Left ventricle myocardium inferior (tissue), 1 donor: ENCODE measurements at regions not wholly inside any gene's neighbourhood (a gene's known extent, or its start where the extent isn't known, plus 50 kb on each side); places are given as distances from the start of the nearest gene placed in this dataset.

Experiments
- DNase-seq: peaks from one replicate; pipeline ENCODE4 v3.0.0-alpha.2; 2020
- H3K27ac ChIP-seq: fragments of 200-600 bp; replicated peaks from 2 replicates; pipeline ENCODE4 v1.8.0; 2021
- H3K27me3 ChIP-seq: fragments of 200-600 bp; 2 replicates; pipeline ENCODE4 v1.8.0; 2021; ENCODE audit warnings: low read depth
- H3K36me3 ChIP-seq: fragments of 200-600 bp; 2 replicates; pipeline ENCODE4 v1.8.0; 2021
- H3K4me1 ChIP-seq: fragments of 200-600 bp; 2 replicates; pipeline ENCODE4 v1.8.0; 2021
- H3K4me3 ChIP-seq: fragments of 200-600 bp; 2 replicates; pipeline ENCODE4 v1.8.0; 2021; ENCODE audit warnings: mild to moderate bottlenecking, moderate library complexity
- H3K9me3 ChIP-seq: fragments of 200-600 bp; replicated peaks from 2 replicates; pipeline ENCODE4 v1.8.0; 2021
- CTCF ChIP-seq: fragments of 200-600 bp; IDR thresholded peaks from 2 replicates; pipeline ENCODE4 v1.8.0; 2021; ENCODE audit warnings: antibody characterized with exemption, mild to moderate bottlenecking, borderline replicate concordance
- intact Hi-C: fragments of 100-400 bp; cut with micrococcal nuclease; formaldehyde crosslinking; loops from one replicate; pipeline ENCODE4 v1.11.0; 2022
- donor health status: DM: no; HTN: yes; CAD: no; lungs with severe emphysema.

- no peak for DNase-seq
- H3K27me3 ChIP-seq = peaks cover 12% of the 10 kb centered on the region
- no peaks in the 10 kb centered on the region for H3K36me3 ChIP-seq
- H3K4me3 ChIP-seq = no peak overlapping the region
- intact Hi-C loops = no loop called here
- H3K27ac ChIP-seq = no peak overlapping the region
- TF ChIP-seq CTCF = no peak
- no peaks in the 10 kb centered on the region for H3K9me3 ChIP-seq
- no peaks in the 10 kb centered on the region for H3K4me1 ChIP-seq
Observed at GRCh38 chr17:14442798-14443528, 142.1 kb downstream of the HS3ST3B1 start.

GRCh38 chr17:14437176-14437575 lies 136.3 kb downstream of the HS3ST3B1 start:
- Histone ChIP-seq H3K27me3 (peaks cover 7% of the 10 kb centered on the region), H3K36me3 (no peaks in the 10 kb centered on the region), H3K4me1 (no peaks in the 10 kb centered on the region), H3K9me3 (no peaks in the 10 kb centered on the region), H3K27ac (no peak overlapping the region), H3K4me3 (no peak overlapping the region)
- intact Hi-C loops = no loop called here
- no peak for TF ChIP-seq CTCF
- DNase-seq = no peak

- H3K4me3 ChIP-seq = no peak overlapping the region
Observed at GRCh38 chr17:14436266-14436665, 135.4 kb downstream of the HS3ST3B1 start.

GRCh38 chr17:14434506-14434905 lies 133.6 kb downstream of the HS3ST3B1 start:
- Histone ChIP-seq H3K9me3 (no peaks in the 10 kb centered on the region), H3K36me3 (no peaks in the 10 kb centered on the region), H3K27ac (no peak overlapping the region), H3K4me1 (no peaks in the 10 kb centered on the region), H3K27me3 (peaks cover 7% of the 10 kb centered on the region), H3K4me3 (no peak overlapping the region)
- no peak for TF ChIP-seq CTCF
- no peak for DNase-seq
- intact Hi-C loops = no loop called here

More at GRCh38 chr17:14436266-14436665, 135.4 kb downstream of the HS3ST3B1 start:
- H3K36me3 ChIP-seq = no peaks in the 10 kb centered on the region
- DNase-seq = no peak
- no peaks in the 10 kb centered on the region for H3K4me1 ChIP-seq
- TF ChIP-seq CTCF = no peak
- H3K27ac ChIP-seq = no peak overlapping the region
- peaks cover 7% of the 10 kb centered on the region for H3K27me3 ChIP-seq
- H3K9me3 ChIP-seq = no peaks in the 10 kb centered on the region
- intact Hi-C loops = no loop called here

- Histone ChIP-seq H3K4me1 (no peaks in the 10 kb centered on the region), H3K27ac (no peak overlapping the region)
- intact Hi-C loops = no loop called here
Observed at GRCh38 chr17:14432079-14432478, 131.2 kb downstream of the HS3ST3B1 start.

More at GRCh38 chr17:14432079-14432478, 131.2 kb downstream of the HS3ST3B1 start:
- H3K27me3 ChIP-seq = no peaks in the 10 kb centered on the region
- no peak overlapping the region for H3K4me3 ChIP-seq
- no peaks in the 10 kb centered on the region for H3K9me3 ChIP-seq
- TF ChIP-seq CTCF = no peak
- no peak for DNase-seq
- H3K36me3 ChIP-seq = no peaks in the 10 kb centered on the region
